ENCODE measurements at regions not wholly inside any gene's neighbourhood (a gene's known extent, or its start where the extent isn't known, plus 50 kb on each side); places are given as distances from the start of the nearest gene placed in this dataset.

DNA sequence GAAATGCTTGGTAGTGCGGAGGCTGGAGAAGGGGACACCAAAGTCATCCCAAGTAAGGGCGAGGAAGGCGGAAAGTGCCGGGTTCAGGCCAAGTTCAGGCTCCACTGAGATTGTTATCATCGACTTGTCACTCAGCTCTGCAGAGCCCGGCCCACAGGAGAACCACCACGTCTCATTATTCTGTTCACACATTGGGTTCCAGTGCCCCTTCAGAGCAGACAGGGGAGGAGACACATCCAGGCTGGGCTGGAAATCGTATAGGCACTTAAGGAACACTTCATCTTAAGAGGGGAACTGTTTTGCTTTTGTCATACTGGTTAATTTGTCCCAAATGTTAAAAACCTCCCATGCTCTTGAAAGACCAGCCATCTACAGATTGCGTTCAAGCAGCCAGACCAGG lies 118.3 kb upstream of the ADAMTS18 start:
- no peak for DNase-seq (ENCODE audit: low spot score)

- DNase-seq (ENCODE audit: low spot score): no peak
Measured at GRCh38 chr16:77555126-77555525, 120.3 kb upstream of the ADAMTS18 start.

GRCh38 chr16:77555791-77556190 lies 121.0 kb upstream of the ADAMTS18 start:
- no peak for DNase-seq (ENCODE audit: low spot score)

DNA sequence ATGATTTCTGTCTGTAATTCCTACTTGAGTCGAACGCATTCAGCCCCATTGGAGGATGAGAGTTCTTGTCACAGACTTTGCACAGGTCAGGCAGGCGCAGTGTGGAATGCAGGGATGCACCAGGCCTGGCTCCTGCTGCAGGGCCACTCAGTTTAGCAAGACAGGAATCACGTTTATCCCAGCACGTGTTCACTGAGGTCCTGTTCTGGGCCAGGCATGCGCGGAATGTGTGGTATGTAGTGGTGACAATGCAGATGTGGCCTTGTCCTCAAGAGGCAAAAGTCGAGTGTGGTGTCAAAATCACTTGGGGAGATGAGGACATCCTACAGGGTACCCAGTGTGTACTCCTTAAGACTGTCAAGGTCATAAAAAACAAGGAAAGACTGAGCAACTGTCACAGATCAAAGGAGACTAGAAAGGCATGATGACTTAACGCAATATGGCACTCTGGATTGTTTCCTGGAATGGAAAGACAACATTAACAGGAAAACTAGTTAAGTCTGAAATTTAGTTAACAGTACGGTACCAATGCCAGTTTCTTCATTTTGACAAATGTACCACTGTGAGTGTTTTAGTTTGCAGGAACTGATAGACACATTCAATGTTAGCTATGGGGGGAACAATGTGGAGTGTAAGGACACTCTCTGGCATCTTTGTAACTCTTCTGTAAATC lies 121.5 kb upstream of the ADAMTS18 start:
- DNase-seq (ENCODE audit: low spot score): no peak

GRCh38 chr16:77557385-77557784 lies 122.6 kb upstream of the ADAMTS18 start:
- DNase-seq (ENCODE audit: low spot score): no peak

DNA sequence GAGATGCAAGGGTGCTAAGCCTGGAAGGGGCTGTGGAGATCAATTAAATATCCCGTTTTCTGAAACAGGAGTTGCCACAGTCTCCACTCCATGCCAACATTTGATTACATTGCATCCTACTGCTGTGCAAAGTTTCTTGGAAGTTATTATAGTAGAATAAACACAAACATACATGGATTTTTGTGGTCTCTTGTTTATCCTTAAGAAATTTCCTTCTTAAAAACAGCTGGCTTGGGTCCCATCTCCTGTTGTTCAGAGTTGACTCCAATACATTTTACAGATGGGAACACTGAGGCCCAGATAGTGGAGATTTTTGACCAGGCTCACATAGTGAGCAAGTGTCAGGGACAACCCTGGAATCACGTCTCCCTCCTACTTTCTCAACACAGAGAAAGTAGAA lies 124.0 kb upstream of the ADAMTS18 start:
- DNase-seq (ENCODE audit: low spot score): no peak

GRCh38 chr16:77562497-77562896 lies 127.7 kb upstream of the ADAMTS18 start:
- DNase-seq (ENCODE audit: low spot score): no peak

DNA sequence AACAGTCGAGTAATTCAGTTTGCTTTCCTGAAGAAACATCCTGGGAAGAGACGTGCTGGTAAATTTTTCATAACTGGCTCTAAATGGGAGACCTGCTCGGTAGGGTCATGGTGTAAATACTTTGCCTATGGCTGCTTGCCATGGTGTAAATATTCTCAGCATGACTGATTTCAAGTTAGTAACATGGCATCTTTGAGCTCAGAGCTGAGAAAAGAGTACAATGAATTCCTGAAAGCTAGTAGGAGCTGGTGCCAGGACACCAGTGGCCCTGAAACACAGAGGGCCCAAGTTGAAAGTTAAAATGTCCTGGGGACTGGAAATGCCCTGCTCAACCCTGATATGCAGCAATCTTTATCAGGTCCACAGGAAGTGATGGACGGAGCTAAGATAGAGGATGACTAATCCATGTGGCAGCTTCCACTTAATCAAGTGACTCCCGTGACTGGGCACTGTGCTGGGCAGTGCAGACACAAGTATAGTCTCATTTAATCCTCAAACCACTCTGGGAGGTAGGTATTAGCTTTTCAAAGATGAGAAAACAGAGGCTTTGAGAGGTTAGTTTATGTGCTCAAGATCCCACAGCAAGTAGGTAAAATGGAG lies 130.1 kb upstream of the ADAMTS18 start:
- DNase-seq (ENCODE audit: low spot score): no peak

DNA sequence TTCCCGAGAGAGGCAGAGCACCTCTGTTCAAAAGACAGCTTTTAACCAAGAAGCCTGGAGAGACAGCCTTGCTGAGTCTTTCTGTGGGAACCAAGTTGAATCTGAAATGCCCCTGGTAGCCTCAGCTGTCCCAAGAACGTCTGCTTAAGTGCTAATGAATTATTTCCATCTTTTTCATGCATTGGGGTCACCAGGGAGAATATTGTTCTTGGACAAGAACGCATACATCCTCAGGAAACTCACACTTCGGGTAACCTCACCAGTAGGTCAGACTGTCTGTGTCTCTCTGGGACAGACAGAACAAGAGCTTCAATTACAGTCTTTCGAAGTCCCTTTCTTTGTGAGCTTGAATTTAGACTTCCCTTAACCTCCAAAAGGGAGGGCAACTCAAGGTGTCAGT lies 134.6 kb upstream of the ADAMTS18 start:
- no peak for DNase-seq (ENCODE audit: low spot score)

DNA sequence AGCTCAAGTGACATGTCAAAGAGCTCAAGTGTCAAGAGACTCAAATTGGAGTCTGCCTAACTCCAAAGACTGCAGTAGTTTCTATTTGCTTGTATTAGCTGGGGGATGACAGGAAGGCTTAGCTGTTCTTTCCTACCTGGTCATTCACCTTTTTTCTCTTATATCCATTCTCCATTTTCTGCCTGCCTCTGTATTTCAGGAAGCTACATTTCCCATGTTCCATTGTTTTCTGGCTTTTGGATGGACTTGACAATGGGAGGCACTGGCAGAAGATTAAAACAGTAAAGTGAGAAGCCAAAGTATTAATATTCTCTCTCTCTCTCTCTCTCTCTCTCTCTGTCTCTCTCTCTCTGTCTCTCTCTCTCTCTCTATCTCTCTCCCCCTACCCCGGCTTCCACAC lies 135.7 kb upstream of the ADAMTS18 start:
- no peak for DNase-seq (ENCODE audit: low spot score)

GRCh38 chr16:77571115-77571862 lies 136.5 kb upstream of the ADAMTS18 start:
- no peak for DNase-seq (ENCODE audit: low spot score)

DNA sequence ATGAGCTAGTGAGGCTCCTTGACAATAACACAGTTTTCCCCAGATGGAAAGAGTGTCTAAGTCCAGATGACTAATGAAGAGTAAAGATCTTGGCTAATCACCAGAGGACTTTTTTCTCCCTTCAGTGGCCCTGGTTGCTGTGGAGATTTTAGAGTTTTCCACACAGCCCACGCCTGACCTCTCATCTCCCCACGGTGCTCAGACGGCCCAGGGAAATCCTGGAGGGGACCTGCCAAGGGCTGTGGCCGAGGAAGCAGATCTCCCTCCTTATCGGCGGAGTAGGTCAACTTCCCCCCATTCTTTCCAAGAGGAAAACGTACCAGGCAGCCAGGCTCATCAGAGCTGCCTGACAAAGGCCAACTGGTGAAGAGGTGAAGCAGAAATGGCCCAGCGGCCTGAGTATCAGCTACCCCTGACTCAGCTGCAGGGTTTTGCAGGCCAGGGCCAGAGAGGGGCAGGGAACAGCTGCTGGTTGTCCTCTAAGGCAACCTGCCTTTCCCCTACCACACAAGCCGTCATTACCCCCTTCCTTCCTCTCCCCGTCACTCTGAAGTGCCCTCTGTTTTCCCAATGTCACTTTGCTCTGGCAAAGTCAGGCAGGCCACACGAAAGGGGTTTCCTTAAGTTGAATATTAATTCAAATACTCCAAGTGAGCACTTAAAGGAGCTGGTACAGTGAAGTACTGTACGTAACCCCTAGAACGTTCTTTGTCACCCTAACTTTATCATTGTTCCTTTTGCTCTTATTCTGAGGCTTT lies 140.2 kb upstream of the ADAMTS18 start:
- DNase-seq (ENCODE audit: low spot score): no peak

DNA sequence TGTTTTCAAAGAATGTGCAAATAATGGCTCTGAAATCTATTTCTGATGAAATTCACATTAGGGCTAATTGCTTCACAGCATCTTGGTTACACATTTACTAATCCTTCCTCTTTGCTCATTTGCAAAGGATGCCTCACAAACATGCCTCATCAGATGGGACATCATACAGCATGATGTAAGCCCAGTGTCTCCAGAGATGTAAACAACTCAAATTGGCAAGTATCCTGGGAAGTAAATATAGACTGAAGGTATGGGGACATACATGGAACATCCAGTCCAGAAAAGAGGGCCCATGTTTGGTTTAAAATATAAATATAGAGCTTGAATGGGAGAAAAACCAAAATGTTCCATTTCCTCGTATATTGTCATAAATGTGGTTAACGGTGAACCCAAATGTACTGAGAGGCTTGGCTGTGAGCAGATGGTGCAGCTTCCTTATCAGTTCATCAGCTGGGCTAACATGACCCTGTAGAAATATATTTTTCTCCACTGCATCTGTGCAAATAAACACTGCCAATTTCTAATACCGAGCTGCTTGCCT lies 142.9 kb upstream of the NUDT7 start:
- no peak for DNase-seq (ENCODE audit: low spot score)

- no peak for DNase-seq (ENCODE audit: low spot score)
Measured at GRCh38 chr16:77581706-77582105, 140.6 kb upstream of the NUDT7 start.

DNA sequence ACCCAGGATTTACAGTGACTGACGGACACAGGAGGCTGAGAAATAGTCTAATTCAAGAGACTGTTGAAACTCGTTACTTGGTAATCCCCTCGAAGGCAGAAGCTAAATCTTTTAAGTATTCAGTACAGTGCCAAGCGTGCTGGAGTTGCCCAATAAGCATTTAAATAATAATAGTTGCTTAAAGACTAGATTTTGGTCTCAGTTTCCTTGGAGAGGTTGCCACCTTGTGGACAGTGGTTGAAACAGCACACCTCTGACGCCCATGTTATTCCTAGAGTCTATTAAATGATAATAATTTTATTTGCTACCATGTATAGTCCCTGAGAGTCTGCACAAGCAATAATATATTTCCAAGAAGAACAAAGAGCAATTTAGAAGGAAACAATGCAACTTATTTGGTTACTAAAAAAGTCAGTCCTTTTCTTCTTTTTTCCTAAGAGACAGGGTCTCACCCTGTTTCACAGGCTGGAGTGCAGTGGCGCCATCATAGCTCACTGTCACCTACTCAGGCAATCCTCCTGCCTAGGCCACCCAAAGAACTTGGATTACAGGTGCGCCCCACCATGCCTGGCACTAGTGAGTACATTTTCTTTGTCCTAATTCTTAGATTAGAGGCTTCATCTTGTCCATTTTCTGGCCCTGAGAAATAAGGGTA lies 138.0 kb upstream of the NUDT7 start:
- DNase-seq (ENCODE audit: low spot score): peak; percentile 30

GRCh38 chr16:77585379-77586251 lies 136.7 kb upstream of the NUDT7 start:
- no peak for DNase-seq (ENCODE audit: low spot score)

DNA sequence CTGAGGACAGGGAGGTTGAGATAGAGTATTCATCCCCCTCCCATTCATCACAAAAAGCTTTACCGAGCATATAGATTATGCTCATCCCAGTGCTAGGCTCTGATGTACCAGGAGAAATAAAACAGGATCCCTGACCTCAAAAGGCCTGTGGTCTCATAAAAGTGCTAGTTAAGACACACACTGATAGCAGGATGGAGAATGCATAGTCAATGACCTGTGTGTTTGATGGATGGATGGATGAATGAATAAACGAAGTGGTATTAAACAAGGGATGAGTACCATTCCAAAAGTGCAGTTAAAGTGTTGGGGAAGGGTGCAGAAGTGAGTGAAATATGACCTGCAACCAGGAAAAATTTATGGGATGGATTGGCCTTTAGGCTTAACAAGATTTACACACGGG lies 133.9 kb upstream of the NUDT7 start:
- DNase-seq (ENCODE audit: low spot score): no peak

DNA sequence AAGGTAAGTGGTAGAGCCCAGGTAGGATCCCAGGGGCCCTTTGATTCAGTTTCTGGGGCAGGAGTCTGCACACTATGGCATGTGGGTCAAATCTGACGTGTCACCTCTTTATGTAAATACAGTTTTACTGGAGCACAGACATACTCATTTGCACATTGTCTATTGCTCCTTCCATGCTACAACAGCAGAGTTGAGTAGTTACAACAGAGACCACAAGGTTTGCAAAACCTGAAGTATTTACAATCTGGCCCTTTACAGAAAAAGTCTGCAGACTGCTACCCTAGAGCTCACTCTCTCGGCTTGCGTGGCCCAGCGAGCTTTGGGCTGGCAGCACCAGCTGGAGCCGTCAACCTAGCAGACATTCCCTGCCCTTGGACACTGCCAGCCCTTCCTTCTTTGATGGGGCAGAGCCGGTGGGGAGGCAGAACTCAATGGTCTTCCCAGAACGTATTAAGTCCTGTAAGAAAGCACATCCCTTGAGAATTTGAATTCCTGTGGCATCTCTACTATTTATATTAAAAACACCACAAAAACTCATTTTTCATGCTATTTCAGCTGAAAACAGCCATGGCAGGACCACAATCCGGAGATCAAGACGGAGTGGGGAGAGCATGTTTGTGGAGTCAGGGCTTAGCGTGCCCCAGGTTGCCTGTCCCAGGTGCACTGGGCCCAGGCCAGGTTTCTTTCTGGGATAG lies 133.1 kb upstream of the NUDT7 start:
- no peak for DNase-seq (ENCODE audit: low spot score)

GRCh38 chr16:77590707-77591106 lies 131.6 kb upstream of the NUDT7 start:
- no peak for DNase-seq (ENCODE audit: low spot score)

GRCh38 chr16:77591347-77591746 lies 131.0 kb upstream of the NUDT7 start:
- DNase-seq (ENCODE audit: low spot score): no peak
